Right lobe of liver (tissue), 6 donors: ENCODE measurements at regions not wholly inside any gene's neighbourhood (a gene's known extent, or its start where the extent isn't known, plus 50 kb on each side); places are given as distances from the start of the nearest gene placed in this dataset.

Experiments
- ATAC-seq, 4 donors: fragments of 200-7000 bp; cut with Tn5 transposase; one replicate each; pipeline ENCODE4 v1.9.1; 2020; ENCODE audit warnings: mild to moderate bottlenecking in 4 of 4, moderate library complexity in 4 of 4
- DNase-seq, 3 donors: peaks; one replicate each; pipeline ENCODE4 v3.0.0-alpha.2; 2020
- H3K27ac ChIP-seq, 3 donors: fragments of 200-600 bp; one replicate each; pipeline ENCODE4 v1.8.0; 2022
- H3K27me3 ChIP-seq, 2 donors: fragments of 200-600 bp; one replicate each; pipeline ENCODE4 v1.8.0; 2022
- H3K36me3 ChIP-seq, 4 donors: fragments of 200-600 bp; sonication (generic) in 1 of 4; one replicate each; pipeline versions ENCODE4 v1.5.1 to v1.8.0; 2017 to 2022; ENCODE audit warnings: control low read depth in 1 of 4
- H3K4me1 ChIP-seq, 4 donors: fragments of 200-600 bp; sonication (generic) in 1 of 4; one replicate each; pipeline versions ENCODE4 v1.5.1 to v1.8.0; 2017 to 2022; ENCODE audit warnings: control low read depth in 1 of 4
- H3K4me3 ChIP-seq, 3 donors: fragments of 200-600 bp; one replicate each; pipeline ENCODE4 v1.8.0; 2022
- H3K9me3 ChIP-seq, 4 donors: fragments of 200-600 bp; sonication (generic) in 1 of 4; one replicate each; pipeline versions ENCODE4 v1.5.1 to v1.8.0; 2017 to 2022; ENCODE audit warnings: control low read depth in 1 of 4
- POLR2A ChIP-seq: fragments of 450-650 bp; IDR thresholded peaks from one replicate; pipeline ENCODE4 v1.6.1; 2017; ENCODE audit warnings: antibody characterized with exemption, mild to moderate bottlenecking
- WGBS: methylation state at CpG from one replicate; pipeline ENCODE4 v1.1.6; 2018; ENCODE audit warnings: low coverage, low lambda C conversion rate; ENCODE audit not compliant: insufficient coverage; ENCODE audit errors: missing lambda C conversion rate; 5-methylcytosine and 5-hydroxymethylcytosine counted together
- intact Hi-C, 2 donors: fragments of 100-400 bp; cut with DNase I; formaldehyde crosslinking; loops; one replicate each; pipeline versions ENCODE4 v1.11.2 to v1.14.1; 2022
- TF ChIP-seq, protein P1 (sequence below), 4 donors: fragments of 200-600 bp in 3 of 4; fragments of 450-650 bp in 1 of 4; IDR thresholded peaks; one replicate each; pipeline versions ENCODE4 v1.5.1 to v1.8.0; 2016 to 2022; ENCODE audit warnings: antibody characterized with exemption in 4 of 4, mild to moderate bottlenecking in 2 of 4
- donor health status: DM: no; HTN: yes; CAD: no.
- donor health status: DM: no; HTN: no; CAD: no.
- donor health status: DM: no; HTN: no; CAD: no.
- donor health status: DM: no; HTN: yes; CAD: no.
- donor health status: DM: no; HTN: yes; CAD: no.

DNA sequence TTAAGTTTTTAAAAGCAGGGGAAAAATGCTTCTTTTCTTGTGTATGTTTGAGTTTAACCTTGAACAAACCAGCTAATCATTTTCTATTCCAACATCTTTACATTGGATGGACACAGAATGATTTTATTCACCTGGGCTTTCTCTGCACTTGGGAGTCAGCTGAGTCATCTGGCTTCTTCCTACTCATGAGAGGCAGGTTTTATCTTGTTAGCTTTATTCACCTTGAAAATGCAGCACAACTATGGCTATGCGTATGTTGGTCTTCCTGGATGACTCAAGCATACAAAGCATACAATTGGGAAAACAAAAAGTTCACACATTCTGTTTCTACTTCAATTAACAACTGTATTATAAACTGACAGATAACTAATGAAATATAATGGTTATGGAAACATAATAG is 737.7 kb downstream of the FRK start:
- 100% methylated on average over 1 of the region's 1 CpG for WGBS
- H3K36me3 ChIP-seq = no peaks in the 10 kb centered on the region
- H3K4me1 ChIP-seq = no peaks in the 10 kb centered on the region
- no peaks in the 10 kb centered on the region for H3K27me3 ChIP-seq
- H3K4me3 ChIP-seq = no peak overlapping the region
- DNase-seq (no peak), ATAC-seq (no peak)
- no peaks in the 10 kb centered on the region for H3K9me3 ChIP-seq
- intact Hi-C loops = no loop called here
- TF ChIP-seq, protein P1, sequence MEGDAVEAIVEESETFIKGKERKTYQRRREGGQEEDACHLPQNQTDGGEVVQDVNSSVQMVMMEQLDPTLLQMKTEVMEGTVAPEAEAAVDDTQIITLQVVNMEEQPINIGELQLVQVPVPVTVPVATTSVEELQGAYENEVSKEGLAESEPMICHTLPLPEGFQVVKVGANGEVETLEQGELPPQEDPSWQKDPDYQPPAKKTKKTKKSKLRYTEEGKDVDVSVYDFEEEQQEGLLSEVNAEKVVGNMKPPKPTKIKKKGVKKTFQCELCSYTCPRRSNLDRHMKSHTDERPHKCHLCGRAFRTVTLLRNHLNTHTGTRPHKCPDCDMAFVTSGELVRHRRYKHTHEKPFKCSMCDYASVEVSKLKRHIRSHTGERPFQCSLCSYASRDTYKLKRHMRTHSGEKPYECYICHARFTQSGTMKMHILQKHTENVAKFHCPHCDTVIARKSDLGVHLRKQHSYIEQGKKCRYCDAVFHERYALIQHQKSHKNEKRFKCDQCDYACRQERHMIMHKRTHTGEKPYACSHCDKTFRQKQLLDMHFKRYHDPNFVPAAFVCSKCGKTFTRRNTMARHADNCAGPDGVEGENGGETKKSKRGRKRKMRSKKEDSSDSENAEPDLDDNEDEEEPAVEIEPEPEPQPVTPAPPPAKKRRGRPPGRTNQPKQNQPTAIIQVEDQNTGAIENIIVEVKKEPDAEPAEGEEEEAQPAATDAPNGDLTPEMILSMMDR (IDR thresholded peaks at IDR 0.05) = no peak
- TF ChIP-seq POLR2A = no peak
- H3K27ac ChIP-seq = no peak overlapping the region

DNA sequence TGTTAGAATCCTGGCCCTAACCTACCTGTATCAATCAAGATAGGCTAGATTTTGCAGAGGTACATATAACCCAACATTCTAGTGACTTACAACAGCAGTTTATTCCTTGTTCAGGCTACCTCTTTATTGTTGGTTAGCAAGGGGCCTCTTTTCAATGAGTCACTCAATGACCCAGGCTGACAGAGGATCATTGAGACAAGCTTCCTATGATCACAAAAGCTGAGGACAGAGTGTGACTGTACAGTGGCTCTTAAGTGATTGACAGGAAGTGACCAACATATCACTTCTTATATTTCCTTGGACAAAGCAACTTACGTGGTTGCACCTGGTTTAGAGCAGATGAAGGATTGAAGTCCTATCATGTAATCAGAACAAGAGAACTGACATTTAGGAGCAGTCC is 740.9 kb downstream of the FRK start:
- Histone ChIP-seq H3K4me1 (no peaks in the 10 kb centered on the region), H3K27ac (no peak overlapping the region), H3K36me3 (no peaks in the 10 kb centered on the region), H3K4me3 (no peak overlapping the region), H3K27me3 (no peaks in the 10 kb centered on the region), H3K9me3 (no peaks in the 10 kb centered on the region)
- TF ChIP-seq, protein P1 (IDR thresholded peaks at IDR 0.05) = no peak
- no peak for TF ChIP-seq POLR2A
- 75% methylated on average over 1 of the region's 1 CpG for WGBS
- ATAC-seq (no peak), DNase-seq (no peak)
- intact Hi-C loops = no loop called here

DNA sequence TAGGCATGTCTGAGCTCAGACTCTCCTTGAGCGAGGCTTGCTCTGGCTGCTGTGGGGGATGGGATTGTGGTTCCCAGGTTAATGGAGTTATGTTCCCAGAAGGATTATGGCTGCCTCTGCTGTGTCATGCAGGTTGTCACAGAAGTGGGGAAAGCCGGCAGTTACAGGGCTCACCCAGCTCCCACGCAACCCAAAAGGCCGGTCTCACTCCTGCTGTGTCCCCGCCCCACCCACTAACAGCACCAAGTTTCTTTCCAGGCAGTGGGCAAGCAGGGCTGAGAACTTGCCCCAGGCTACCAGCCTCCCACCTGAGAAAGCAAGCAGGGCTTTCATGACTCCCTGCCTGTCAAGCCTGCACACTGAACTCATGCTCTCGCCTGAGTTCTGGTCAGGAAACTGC is 750.5 kb downstream of the FRK start:
- Histone ChIP-seq H3K4me3 (no peak overlapping the region), H3K9me3 (no peaks in the 10 kb centered on the region), H3K4me1 (no peaks in the 10 kb centered on the region), H3K27me3 (no peaks in the 10 kb centered on the region), H3K27ac (no peak overlapping the region), H3K36me3 (no peaks in the 10 kb centered on the region)
- DNase-seq (no peak), ATAC-seq (no peak)
- 60% methylated on average over 1 of the region's 6 CpGs for WGBS
- intact Hi-C loops = no loop called here
- TF ChIP-seq, protein P1 (IDR thresholded peaks at IDR 0.05) = no peak
- no peak for TF ChIP-seq POLR2A

DNA sequence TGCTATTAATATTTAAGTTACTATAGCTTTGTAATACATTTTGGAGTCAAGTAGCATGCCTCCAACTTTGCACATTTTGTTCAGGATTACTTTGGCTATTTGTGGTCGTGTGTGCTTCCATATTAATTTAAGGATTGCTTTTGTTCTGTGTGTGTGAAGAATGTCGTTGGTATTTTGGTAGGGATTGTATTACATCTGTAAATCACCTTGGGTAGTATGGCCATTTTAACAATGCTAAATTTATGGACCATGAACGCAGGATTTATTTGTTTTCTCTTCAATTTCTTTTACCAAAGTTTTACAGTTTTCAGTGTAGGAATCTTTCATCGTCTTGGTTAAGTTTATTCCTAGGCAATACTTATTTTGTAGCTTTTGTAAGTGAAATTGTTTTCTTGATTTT is 758.0 kb downstream of the FRK start:
- intact Hi-C loops = no loop called here
- Histone ChIP-seq H3K9me3 (no peaks in the 10 kb centered on the region), H3K4me3 (no peak overlapping the region), H3K27ac (no peak overlapping the region), H3K4me1 (no peaks in the 10 kb centered on the region), H3K27me3 (no peaks in the 10 kb centered on the region), H3K36me3 (no peaks in the 10 kb centered on the region)
- DNase-seq (no peak), ATAC-seq (no peak)
- WGBS = 50% methylated on average over 4 of the region's 4 CpGs
- no peak for TF ChIP-seq POLR2A
- TF ChIP-seq, protein P1 (IDR thresholded peaks at IDR 0.05) = no peak

DNA sequence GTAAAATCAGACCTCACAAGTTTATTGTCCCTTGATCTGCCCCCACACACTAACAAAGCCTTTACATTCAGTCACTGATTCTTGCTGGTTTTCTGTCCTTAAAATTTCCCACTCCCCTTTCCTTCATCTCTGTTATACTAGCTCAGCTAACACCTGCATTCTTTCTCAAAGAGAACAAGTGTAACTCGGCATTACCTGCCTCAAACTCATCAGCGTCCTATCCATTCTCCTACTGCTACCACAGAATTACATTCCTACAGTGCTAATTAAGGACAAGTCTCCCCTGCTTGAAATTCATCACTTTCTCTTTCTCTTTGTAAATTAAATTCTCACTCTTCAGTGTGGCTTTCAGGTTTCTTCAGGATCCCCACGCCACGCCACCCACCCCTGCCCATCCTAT is 773.2 kb downstream of the FRK start:
- DNase-seq = no peak
- no peak for TF ChIP-seq POLR2A
- TF ChIP-seq, protein P1 (IDR thresholded peaks at IDR 0.05) = no peak
- no peak overlapping the region for H3K27ac ChIP-seq
- H3K9me3 ChIP-seq = no peaks in the 10 kb centered on the region
- intact Hi-C loops = no loop called here
- no peaks in the 10 kb centered on the region for H3K27me3 ChIP-seq
- WGBS = 67% methylated on average over 4 of the region's 4 CpGs
- H3K4me1 ChIP-seq = no peaks in the 10 kb centered on the region
- no peaks in the 10 kb centered on the region for H3K36me3 ChIP-seq
- no peak overlapping the region for H3K4me3 ChIP-seq
- no peak for ATAC-seq
